ENCODE measurements at regions not wholly inside any gene's neighbourhood (a gene's known extent, or its start where the extent isn't known, plus 50 kb on each side); places are given as distances from the start of the nearest gene placed in this dataset.

DNA sequence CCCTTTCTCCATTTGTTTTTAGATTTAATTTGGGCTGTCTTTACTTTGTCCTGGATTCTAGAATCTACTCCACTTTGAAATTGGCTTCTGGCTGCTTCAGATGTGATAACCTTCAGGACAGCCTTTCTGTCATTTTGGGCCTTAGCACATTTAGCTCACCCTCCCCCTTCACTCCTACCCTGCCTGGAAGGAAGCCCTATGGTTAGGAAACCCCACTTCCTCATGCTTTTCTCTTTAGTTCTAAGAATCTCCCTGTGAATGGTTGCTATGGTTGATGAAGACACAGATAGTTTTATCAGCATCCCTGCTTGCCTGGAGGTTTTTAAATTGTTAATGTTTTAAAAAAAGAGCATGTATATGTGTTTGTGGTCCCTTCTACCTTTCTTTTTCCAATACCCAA lies 100.7 kb upstream of the PTPN13 start:
- no peak overlapping the region for H3K27ac Mint-ChIP-seq (ENCODE audit: unreplicated experiment)
- H3K4me3 Mint-ChIP-seq (ENCODE audit: unreplicated experiment) = no peak overlapping the region
- no peaks in the 10 kb centered on the region for H3K27me3 Mint-ChIP-seq (ENCODE audit: low read depth)
- no peak for TF ChIP-seq CTCF (IDR thresholded peaks at IDR 0.05)
- H3K4me1 Mint-ChIP-seq (ENCODE audit: low read depth) = peaks cover 5% of the 10 kb centered on the region
- no peak for DNase-seq (ENCODE audit: low spot score)
- H3K9me3 Mint-ChIP-seq (ENCODE audit: low read depth) = no peaks in the 10 kb centered on the region
- no peaks in the 10 kb centered on the region for H3K36me3 Mint-ChIP-seq (ENCODE audit: low read depth)

GRCh38 chr4:86496094-86497080 lies 97.7 kb upstream of the PTPN13 start:
- peak; percentile 98 for TF ChIP-seq CTCF (IDR thresholded peaks at IDR 0.05)
- Mint-ChIP-seq H3K27me3 (ENCODE audit: low read depth) (no peaks in the 10 kb centered on the region), H3K36me3 (ENCODE audit: low read depth) (no peaks in the 10 kb centered on the region), H3K4me1 (ENCODE audit: low read depth) (peaks cover 5% of the 10 kb centered on the region), H3K4me3 (ENCODE audit: unreplicated experiment) (no peak overlapping the region), H3K9me3 (ENCODE audit: low read depth) (no peaks in the 10 kb centered on the region), H3K27ac (ENCODE audit: unreplicated experiment) (no peak overlapping the region)
- no peak for DNase-seq (ENCODE audit: low spot score)

GRCh38 chr4:86497131-86497530 lies 97.0 kb upstream of the PTPN13 start:
- H3K36me3 Mint-ChIP-seq (ENCODE audit: low read depth) = no peaks in the 10 kb centered on the region

DNA sequence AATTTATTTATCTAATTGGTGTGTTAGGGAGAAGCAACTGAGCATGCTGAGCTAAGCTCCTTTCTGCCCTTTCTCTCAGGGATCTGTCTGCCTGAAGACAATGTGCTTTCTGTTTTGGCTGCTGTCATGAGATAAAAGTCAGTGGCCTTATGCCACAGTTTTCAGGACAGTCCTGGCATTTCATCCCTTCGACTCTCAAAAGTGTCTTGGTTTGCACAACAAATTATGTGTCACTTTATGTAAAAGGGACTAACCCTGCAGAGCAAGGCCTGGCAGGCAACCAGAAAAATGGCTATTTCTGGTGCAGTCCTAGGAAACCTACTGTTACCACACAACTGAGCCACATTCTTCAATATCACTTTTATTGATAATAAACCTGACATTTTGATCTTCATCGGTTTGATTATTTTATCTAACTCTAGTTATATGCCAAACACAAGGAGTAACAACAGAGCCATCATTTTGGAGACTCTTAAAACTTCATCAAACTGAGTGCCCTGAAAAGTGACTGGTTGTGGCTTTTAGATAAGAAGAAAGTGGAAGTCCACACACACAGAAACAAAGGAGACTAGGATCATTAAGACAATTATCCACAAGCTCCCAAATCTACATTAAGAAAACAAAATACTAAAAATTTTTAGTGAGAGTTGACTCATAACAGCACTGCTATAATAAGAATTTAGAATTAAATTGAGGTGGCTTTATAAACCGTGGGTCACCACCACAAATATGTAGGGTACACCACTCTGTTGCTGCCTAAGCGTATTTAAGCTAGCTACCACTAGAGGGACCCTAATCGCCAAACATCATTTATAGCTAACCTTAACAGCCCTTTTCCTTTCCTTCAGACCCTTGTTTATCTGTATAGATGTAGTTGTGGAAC lies 95.9 kb upstream of the PTPN13 start:
- Mint-ChIP-seq H3K27me3 (ENCODE audit: low read depth) (no peaks in the 10 kb centered on the region), H3K9me3 (ENCODE audit: low read depth) (no peaks in the 10 kb centered on the region), H3K4me1 (ENCODE audit: low read depth) (peaks cover 5% of the 10 kb centered on the region), H3K4me3 (ENCODE audit: unreplicated experiment) (no peak overlapping the region), H3K27ac (ENCODE audit: unreplicated experiment) (no peak overlapping the region), H3K36me3 (ENCODE audit: low read depth) (no peaks in the 10 kb centered on the region)
- TF ChIP-seq CTCF (IDR thresholded peaks at IDR 0.05) = peak; percentile 96
- no peak for DNase-seq (ENCODE audit: low spot score)

More at GRCh38 chr4:86497131-86497530, 97.0 kb upstream of the PTPN13 start:
- no peak for TF ChIP-seq CTCF (IDR thresholded peaks at IDR 0.05)
- peaks cover 5% of the 10 kb centered on the region for H3K4me1 Mint-ChIP-seq (ENCODE audit: low read depth)
- no peak for DNase-seq (ENCODE audit: low spot score)
- no peaks in the 10 kb centered on the region for H3K9me3 Mint-ChIP-seq (ENCODE audit: low read depth)
- no peak overlapping the region for H3K4me3 Mint-ChIP-seq (ENCODE audit: unreplicated experiment)
- no peak overlapping the region for H3K27ac Mint-ChIP-seq (ENCODE audit: unreplicated experiment)
- H3K27me3 Mint-ChIP-seq (ENCODE audit: low read depth) = no peaks in the 10 kb centered on the region

DNA sequence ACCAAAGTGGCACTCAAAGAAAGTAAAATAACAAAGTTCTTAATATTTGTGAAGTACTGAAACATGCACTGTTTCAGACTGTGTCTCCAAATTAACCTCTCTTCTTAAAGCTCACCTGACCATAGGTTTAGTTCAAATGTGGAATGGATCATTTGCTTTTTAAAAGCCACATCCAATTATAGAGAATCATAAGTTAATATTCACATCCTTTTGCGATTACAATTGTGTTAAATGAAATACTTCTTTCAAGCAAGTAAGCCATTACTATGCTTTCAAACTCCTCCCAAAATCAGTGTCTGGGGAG lies 95.3 kb upstream of the PTPN13 start:
- H3K27ac Mint-ChIP-seq (ENCODE audit: unreplicated experiment) = no peak overlapping the region
- no peaks in the 10 kb centered on the region for H3K9me3 Mint-ChIP-seq (ENCODE audit: low read depth)
- H3K27me3 Mint-ChIP-seq (ENCODE audit: low read depth) = no peaks in the 10 kb centered on the region
- H3K4me1 Mint-ChIP-seq (ENCODE audit: low read depth) = peaks cover 5% of the 10 kb centered on the region
- no peak for DNase-seq (ENCODE audit: low spot score)
- peak; percentile 70 for TF ChIP-seq CTCF (IDR thresholded peaks at IDR 0.05)
- H3K4me3 Mint-ChIP-seq (ENCODE audit: unreplicated experiment) = no peak overlapping the region
- no peaks in the 10 kb centered on the region for H3K36me3 Mint-ChIP-seq (ENCODE audit: low read depth)

Data from chondrocyte (in vitro differentiated cells).